ENCODE measurements at regions not wholly inside any gene's neighbourhood (a gene's known extent, or its start where the extent isn't known, plus 50 kb on each side); places are given as distances from the start of the nearest gene placed in this dataset.

DNA sequence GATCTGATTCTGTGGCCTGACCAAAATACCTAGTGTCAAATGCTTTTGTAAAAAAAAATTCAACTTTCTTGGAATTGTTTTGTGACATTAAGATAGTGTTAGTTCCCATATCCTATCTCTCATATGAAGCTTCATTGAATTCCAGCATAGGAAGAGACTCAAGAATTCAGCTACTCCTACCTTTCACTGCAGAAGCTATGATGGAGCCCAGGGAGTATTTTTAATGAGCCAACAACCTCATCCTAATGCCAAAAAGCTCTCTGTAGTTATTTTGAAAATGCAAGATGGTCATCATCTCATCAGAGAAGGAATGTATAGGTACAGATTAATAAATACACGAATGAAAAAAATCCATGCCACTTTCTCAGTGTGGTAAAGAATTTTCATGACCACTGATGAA lies 431.2 kb upstream of the SGCG start:
- TF ChIP-seq, protein P1, sequence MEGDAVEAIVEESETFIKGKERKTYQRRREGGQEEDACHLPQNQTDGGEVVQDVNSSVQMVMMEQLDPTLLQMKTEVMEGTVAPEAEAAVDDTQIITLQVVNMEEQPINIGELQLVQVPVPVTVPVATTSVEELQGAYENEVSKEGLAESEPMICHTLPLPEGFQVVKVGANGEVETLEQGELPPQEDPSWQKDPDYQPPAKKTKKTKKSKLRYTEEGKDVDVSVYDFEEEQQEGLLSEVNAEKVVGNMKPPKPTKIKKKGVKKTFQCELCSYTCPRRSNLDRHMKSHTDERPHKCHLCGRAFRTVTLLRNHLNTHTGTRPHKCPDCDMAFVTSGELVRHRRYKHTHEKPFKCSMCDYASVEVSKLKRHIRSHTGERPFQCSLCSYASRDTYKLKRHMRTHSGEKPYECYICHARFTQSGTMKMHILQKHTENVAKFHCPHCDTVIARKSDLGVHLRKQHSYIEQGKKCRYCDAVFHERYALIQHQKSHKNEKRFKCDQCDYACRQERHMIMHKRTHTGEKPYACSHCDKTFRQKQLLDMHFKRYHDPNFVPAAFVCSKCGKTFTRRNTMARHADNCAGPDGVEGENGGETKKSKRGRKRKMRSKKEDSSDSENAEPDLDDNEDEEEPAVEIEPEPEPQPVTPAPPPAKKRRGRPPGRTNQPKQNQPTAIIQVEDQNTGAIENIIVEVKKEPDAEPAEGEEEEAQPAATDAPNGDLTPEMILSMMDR (tag by site-specific recombination; IDR thresholded peaks at IDR 0.05) = no peak
- no peak for TF ChIP-seq ZNF24 (tag by site-specific recombination; IDR thresholded peaks at IDR 0.05)
- TF ChIP-seq ZNF404 (tag by site-specific recombination; IDR thresholded peaks at IDR 0.05) = no peak
- TF ChIP-seq ZNF510 (tag by site-specific recombination; IDR thresholded peaks at IDR 0.05; ENCODE audit: insufficient replicate concordance) = no peak
- TF ChIP-seq ZFP69B (tag by site-specific recombination; IDR thresholded peaks at IDR 0.05) = no peak
- TF ChIP-seq, protein P2, sequence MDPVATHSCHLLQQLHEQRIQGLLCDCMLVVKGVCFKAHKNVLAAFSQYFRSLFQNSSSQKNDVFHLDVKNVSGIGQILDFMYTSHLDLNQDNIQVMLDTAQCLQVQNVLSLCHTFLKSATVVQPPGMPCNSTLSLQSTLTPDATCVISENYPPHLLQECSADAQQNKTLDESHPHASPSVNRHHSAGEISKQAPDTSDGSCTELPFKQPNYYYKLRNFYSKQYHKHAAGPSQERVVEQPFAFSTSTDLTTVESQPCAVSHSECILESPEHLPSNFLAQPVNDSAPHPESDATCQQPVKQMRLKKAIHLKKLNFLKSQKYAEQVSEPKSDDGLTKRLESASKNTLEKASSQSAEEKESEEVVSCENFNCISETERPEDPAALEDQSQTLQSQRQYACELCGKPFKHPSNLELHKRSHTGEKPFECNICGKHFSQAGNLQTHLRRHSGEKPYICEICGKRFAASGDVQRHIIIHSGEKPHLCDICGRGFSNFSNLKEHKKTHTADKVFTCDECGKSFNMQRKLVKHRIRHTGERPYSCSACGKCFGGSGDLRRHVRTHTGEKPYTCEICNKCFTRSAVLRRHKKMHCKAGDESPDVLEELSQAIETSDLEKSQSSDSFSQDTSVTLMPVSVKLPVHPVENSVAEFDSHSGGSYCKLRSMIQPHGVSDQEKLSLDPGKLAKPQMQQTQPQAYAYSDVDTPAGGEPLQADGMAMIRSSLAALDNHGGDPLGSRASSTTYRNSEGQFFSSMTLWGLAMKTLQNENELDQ (tag by site-specific recombination; IDR thresholded peaks at IDR 0.05; ENCODE audit: low read depth) = no peak
- no peak for TF ChIP-seq YY1 (tag by site-specific recombination; IDR thresholded peaks at IDR 0.05)
